ENCODE measurements at regions not wholly inside any gene's neighbourhood (a gene's known extent, or its start where the extent isn't known, plus 50 kb on each side); places are given as distances from the start of the nearest gene placed in this dataset.

DNA sequence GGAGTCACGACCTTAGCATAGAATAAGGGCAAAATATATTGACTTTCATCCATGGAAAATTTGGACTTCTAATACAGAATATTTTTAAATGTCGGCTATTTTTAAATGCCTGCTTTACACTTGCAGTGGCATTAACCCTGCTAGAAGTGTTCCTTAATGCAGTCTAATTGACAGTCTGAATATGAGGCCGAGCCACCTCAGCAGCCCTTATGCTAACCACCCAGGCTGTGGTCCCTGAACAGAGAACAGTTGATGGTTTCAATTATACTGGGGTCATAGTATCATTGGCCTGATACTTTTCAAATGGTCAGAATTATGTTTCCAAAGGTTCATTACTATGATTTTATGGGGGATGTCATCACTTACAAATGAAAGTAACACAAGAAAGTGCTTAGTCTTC, 764.7 kb upstream of the SLITRK1 start:
- no peak for ATAC-seq (ENCODE audit: low FRiP score in 2 of 2)

GRCh38 chr13:84645196-84646012, 763.1 kb upstream of the SLITRK1 start:
- Histone ChIP-seq H3K27ac (no peak overlapping the region), H3K4me3 (no peak overlapping the region), H3K36me3 (no peaks in the 10 kb centered on the region), H3K9me3 (peaks cover 0 to 5% (median 0%) of the 10 kb centered on the region in 4 donors), H3K4me1 (peaks cover 0 to 6% (median 0%) of the 10 kb centered on the region in 4 donors), H3K27me3 (no peaks in the 10 kb centered on the region)
- TF ChIP-seq POLR2A (IDR thresholded peaks at IDR 0.05) (no peak), EP300 (IDR thresholded peaks at IDR 0.05) (no peak), POLR2AphosphoS5 (IDR thresholded peaks at IDR 0.05) (no peak)
- TF ChIP-seq, protein P1, sequence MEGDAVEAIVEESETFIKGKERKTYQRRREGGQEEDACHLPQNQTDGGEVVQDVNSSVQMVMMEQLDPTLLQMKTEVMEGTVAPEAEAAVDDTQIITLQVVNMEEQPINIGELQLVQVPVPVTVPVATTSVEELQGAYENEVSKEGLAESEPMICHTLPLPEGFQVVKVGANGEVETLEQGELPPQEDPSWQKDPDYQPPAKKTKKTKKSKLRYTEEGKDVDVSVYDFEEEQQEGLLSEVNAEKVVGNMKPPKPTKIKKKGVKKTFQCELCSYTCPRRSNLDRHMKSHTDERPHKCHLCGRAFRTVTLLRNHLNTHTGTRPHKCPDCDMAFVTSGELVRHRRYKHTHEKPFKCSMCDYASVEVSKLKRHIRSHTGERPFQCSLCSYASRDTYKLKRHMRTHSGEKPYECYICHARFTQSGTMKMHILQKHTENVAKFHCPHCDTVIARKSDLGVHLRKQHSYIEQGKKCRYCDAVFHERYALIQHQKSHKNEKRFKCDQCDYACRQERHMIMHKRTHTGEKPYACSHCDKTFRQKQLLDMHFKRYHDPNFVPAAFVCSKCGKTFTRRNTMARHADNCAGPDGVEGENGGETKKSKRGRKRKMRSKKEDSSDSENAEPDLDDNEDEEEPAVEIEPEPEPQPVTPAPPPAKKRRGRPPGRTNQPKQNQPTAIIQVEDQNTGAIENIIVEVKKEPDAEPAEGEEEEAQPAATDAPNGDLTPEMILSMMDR (IDR thresholded peaks at IDR 0.05) = no peak
- WGBS, 2 donors = 31 to 33% methylated on average over 4 of the region's 4 CpGs
- DNase-seq (no peak), ATAC-seq (ENCODE audit: low FRiP score in 2 of 2) (peak in 1 of 2 donors; percentile 49)

More for the DNA sequence above, 764.7 kb upstream of the SLITRK1 start:
- H3K27ac ChIP-seq = no peak overlapping the region
- H3K27me3 ChIP-seq = no peaks in the 10 kb centered on the region
- H3K4me3 ChIP-seq = no peak overlapping the region
- H3K36me3 ChIP-seq = no peaks in the 10 kb centered on the region
- WGBS, 2 donors = 76 to 94% methylated on average over 3 of the region's 3 CpGs
- no peak for TF ChIP-seq POLR2AphosphoS5 (IDR thresholded peaks at IDR 0.05)
- TF ChIP-seq EP300 (IDR thresholded peaks at IDR 0.05) = no peak
- TF ChIP-seq POLR2A (IDR thresholded peaks at IDR 0.05) = no peak
- TF ChIP-seq, protein P1 (IDR thresholded peaks at IDR 0.05) = no peak
- H3K9me3 ChIP-seq = no peaks in the 10 kb centered on the region
- DNase-seq = no peak
- H3K4me1 ChIP-seq = peaks cover 0 to 6% (median 0%) of the 10 kb centered on the region in 4 donors

- Histone ChIP-seq H3K9me3 (peaks cover 0 to 5% (median 0%) of the 10 kb centered on the region in 4 donors), H3K27me3 (no peaks in the 10 kb centered on the region), H3K4me1 (peaks cover 0 to 6% (median 0%) of the 10 kb centered on the region in 4 donors), H3K36me3 (no peaks in the 10 kb centered on the region), H3K27ac (no peak overlapping the region), H3K4me3 (no peak overlapping the region)
- DNase-seq = no peak
- ATAC-seq (ENCODE audit: low FRiP score in 2 of 2) = no peak
- 88 to 89% methylated on average over 1 of the region's 1 CpG for WGBS, 2 donors
- TF ChIP-seq, protein P1 (IDR thresholded peaks at IDR 0.05) = no peak
- TF ChIP-seq EP300 (IDR thresholded peaks at IDR 0.05) (no peak), POLR2AphosphoS5 (IDR thresholded peaks at IDR 0.05) (no peak), POLR2A (IDR thresholded peaks at IDR 0.05) (no peak)
Observed at GRCh38 chr13:84641491-84641890, 759.2 kb upstream of the SLITRK1 start.

DNA sequence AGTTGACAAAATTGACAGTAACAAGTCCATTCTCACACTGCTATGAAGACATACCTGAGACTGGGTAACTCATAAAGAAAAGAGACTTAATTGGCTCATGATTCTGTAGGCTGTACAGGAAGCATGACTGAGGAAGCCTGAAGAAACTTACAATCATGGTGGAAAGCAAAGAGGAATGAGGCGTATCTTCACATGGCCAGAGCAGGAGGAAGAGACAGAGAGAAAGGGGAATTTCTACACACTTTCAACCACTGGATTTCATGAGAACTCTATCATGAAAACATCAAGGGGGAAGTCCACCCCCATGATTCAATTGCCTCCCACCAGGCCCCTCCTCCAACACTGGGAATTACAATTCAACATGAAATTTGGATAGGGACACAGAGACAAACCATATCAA, 758.4 kb upstream of the SLITRK1 start:
- Histone ChIP-seq H3K4me3 (no peak overlapping the region), H3K4me1 (peaks cover 0 to 5% (median 0%) of the 10 kb centered on the region in 4 donors), H3K27ac (no peak overlapping the region), H3K9me3 (peaks cover 0 to 5% (median 0%) of the 10 kb centered on the region in 4 donors), H3K36me3 (no peaks in the 10 kb centered on the region), H3K27me3 (no peaks in the 10 kb centered on the region)
- TF ChIP-seq EP300 (IDR thresholded peaks at IDR 0.05) = no peak
- TF ChIP-seq, protein P1 (IDR thresholded peaks at IDR 0.05) = no peak
- TF ChIP-seq POLR2AphosphoS5 (IDR thresholded peaks at IDR 0.05) = no peak
- no peak for TF ChIP-seq POLR2A (IDR thresholded peaks at IDR 0.05)
- 0 to 91% methylated on average over 1 of the region's 1 CpG for WGBS, 2 donors
- DNase-seq (no peak), ATAC-seq (ENCODE audit: low FRiP score in 2 of 2) (no peak)

Measured in upper lobe of left lung (tissue), 6 donors.